GM12801 (cell line): ENCODE measurements at regions not wholly inside any gene's neighbourhood (a gene's known extent, or its start where the extent isn't known, plus 50 kb on each side); places are given as distances from the start of the nearest gene placed in this dataset.

ENCODE experiments used
- TF ChIP-seq, protein P1 (sequence below): IDR thresholded peaks from one replicate; pipeline ENCODE4 v1.5.1; 2011; ENCODE audit warnings: control low read depth; ENCODE audit not compliant: insufficient read length; ENCODE audit errors: extremely low read depth

DNA sequence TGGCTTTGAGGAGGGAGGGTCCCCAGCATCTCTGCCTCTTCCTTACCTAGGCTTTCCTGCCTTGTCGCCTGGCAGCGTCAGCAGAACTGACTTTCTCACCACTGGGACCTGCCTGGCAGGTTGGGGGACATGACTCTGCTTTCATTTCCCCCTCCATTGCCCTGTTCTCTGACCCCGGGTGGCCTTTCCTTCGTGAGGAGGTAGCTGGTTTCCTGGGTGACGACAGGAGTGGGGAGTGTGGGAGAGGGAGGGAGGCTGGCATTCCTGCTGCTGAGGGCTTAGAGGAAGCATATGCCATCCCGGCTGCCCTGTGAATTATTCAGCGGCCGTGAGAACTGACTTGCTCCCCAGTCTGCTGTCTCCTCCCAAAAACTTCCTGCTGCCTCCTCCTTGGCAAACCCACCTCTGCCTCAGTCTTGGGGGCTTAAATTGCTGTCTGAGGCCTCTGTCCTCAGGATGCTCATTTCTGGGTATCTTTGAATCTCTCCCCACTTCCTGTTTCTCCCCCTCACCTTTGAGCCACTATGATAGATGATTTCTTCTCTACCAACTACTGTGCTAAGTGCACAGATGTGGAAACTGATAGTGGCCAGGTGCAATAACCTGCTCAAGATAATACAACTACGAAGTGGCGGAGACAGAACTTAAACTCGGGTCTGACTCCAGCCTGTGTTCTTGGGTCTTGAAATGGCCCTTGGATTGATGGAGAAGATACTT lies 182.0 kb upstream of the CSF3R start:
- TF ChIP-seq, protein P1, sequence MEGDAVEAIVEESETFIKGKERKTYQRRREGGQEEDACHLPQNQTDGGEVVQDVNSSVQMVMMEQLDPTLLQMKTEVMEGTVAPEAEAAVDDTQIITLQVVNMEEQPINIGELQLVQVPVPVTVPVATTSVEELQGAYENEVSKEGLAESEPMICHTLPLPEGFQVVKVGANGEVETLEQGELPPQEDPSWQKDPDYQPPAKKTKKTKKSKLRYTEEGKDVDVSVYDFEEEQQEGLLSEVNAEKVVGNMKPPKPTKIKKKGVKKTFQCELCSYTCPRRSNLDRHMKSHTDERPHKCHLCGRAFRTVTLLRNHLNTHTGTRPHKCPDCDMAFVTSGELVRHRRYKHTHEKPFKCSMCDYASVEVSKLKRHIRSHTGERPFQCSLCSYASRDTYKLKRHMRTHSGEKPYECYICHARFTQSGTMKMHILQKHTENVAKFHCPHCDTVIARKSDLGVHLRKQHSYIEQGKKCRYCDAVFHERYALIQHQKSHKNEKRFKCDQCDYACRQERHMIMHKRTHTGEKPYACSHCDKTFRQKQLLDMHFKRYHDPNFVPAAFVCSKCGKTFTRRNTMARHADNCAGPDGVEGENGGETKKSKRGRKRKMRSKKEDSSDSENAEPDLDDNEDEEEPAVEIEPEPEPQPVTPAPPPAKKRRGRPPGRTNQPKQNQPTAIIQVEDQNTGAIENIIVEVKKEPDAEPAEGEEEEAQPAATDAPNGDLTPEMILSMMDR, result no peak

DNA sequence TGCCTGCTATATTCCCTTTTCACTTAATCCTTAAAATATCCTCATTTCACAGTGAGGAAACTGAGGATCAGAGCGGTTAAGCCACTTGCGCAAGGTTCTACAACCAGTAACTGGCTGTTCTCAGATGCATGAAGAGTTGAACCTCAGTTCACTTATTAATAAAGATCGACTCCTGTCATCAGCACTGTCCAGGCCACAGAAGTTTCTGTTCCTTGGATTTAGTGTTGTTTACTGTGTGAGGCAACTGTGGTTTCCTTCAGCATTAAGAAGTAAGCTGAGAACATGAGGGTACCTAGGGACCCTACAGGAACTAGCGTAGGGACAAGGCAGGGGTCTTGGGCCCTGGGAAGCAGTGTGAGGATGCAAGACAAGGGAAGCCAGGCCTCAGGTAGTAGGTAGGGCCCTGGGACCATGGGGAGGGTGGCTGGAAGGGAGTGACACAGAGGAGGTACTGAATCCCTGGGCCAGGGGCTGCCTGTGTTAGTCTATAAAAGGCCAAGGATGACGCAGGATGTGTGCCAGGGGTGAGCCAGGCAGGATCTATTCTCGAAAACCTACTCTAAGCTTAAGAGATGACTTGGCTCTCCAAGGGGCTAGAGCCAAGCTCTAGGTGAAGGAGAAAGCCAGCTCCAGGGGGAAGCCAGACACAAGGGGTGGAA lies 181.2 kb upstream of the CSF3R start:
- TF ChIP-seq, protein P1, result no peak

DNA sequence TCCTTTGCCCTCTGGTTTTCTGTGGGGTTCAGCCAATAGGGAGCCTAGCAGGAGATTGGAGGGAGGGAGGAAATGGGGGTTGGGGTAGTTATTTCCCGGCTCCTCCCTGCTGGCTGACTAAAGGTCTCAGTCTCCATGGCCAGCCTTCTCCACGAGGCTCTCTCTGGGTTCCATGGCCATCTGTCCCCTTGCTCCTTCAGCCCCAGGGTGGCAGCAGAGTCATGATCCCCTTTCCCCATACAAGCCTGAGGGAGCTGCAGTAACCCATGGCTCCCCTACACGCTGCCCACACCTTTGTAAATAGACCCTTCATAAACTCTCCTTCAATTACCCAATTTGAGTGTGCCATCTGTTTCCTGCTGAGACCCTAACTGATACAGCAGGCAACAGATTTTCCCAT lies 176.1 kb upstream of the CSF3R start:
- TF ChIP-seq, protein P1, result no peak

DNA sequence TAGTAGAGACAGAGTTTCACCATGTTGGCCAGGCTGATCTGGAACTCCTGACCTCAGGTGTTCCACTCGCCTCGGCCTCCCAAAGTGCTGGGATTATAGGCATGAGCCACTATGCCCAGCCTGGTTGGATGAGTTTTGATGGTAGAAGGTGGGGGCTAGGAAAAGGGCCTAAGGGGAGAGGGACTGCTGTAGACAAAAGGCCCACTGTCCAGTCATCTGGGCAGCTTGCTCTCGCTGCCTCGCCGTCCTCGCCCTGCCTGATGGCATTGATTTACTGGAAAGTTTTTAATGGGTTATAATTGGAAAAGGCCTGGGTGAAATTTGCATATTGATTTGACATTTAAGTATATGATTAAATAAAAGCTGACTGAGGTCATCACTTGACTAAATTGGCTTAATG lies 175.1 kb upstream of the CSF3R start:
- TF ChIP-seq, protein P1, result no peak

DNA sequence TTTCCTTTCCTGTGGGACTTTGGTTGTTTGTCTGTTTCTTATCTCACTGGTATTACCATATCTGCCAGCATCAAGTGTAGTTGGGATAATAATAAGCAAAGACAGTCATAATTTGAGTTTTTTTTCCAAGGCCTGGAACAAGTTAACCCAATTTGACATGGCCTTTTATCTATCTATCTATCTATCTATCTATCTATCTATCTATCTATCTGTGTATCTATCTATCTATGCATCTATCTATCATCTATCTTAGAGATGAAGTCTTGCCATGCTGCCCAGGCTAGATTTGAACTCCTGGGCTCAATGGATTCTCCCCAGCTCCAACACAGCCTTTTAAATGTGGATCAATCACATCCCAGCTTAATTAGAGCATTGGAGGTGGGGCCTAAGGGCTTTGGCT lies 174.1 kb upstream of the CSF3R start:
- TF ChIP-seq, protein P1, result no peak

DNA sequence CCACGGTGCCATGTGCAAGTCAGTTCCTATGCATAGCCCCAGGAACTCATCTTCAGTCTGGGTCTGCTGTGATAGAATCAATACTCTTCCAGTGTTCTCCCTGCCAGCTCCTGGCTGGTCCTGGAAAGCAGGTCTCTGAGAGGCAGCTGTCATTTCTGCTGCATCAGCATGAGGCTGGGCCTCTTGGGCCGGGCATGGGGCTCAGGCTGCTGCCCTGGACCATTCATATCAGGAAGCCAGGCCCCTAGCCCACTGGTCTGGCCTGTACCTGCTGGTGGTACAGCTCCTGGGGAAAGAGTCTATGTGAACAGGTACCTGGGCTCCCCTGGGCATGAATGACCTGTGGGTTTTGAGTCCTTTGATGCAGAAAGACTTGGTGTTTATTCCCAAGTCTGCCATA lies 173.6 kb upstream of the CSF3R start:
- TF ChIP-seq, protein P1, result no peak

DNA sequence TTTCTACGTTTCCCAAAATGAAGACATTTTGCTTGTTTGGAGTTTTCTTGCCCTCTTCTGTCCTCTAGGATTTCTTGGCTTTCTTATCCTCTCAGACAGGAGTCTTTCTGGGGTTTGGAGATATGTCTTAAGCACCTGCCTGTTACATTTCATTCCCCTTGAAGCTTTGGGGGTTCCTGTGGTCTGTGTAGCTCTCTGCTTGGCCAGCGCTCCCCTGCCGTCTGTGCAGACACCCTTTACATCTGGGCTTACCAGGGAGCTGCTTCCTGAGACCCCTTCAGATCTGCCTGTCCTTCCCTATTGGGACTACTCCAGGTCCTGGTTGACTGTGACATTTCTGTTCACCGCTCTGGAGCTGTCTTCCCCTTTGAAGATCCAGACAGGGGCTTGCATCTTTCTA lies 171.9 kb upstream of the CSF3R start:
- TF ChIP-seq, protein P1, result no peak
